22Rv1 (cell line): ENCODE measurements at regions not wholly inside any gene's neighbourhood (a gene's known extent, or its start where the extent isn't known, plus 50 kb on each side); places are given as distances from the start of the nearest gene placed in this dataset.

Experiments
- H3K27ac ChIP-seq: fragments of 450-650 bp; 2 replicates; pipeline ENCODE4 v1.5.1; 2017
- ZFX ChIP-seq: fragments of 450-650 bp; IDR thresholded peaks from 2 replicates; pipeline ENCODE4 v1.6.1; 2017; ENCODE audit warnings: antibody characterized with exemption, borderline replicate concordance
- TF ChIP-seq, protein P1 (sequence below): fragments of 450-650 bp; IDR thresholded peaks from 2 replicates; pipeline ENCODE4 v1.5.1; 2017; ENCODE audit warnings: mild to moderate bottlenecking

DNA sequence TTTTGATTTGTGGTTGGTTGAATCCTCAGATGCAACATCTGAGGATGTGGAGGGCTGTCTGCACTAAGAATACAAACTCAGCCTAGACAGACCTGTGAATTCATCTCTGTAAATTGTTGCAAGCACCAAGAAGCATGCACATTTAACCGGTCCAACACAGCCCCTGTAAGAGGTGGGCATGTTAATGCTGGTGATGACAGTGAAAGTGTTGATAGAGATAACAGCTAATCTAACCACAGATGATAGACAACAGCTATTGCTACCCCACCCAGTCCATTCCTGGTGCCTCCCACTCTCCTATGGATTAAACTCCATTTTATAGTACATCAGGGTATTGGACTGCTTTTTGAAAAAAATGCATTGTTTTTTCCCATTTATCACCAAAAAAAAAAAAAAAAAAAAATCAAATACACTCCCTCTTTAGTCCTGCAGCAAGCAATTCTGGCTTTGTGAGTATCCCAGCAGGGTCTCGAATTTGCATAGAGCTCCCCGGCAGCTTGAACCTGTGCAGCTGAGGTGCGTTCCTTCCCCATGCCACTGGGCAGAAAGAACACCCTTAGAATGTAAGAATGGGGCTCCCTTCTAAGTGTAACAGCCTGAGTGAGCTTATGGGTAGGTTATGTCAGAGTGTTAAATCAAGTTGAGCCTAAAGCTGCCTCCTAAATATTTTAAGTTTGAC is 270.9 kb upstream of the JARID2 start:
- no peak overlapping the region for H3K27ac ChIP-seq
- no peak for TF ChIP-seq ZFX
- TF ChIP-seq, protein P1, sequence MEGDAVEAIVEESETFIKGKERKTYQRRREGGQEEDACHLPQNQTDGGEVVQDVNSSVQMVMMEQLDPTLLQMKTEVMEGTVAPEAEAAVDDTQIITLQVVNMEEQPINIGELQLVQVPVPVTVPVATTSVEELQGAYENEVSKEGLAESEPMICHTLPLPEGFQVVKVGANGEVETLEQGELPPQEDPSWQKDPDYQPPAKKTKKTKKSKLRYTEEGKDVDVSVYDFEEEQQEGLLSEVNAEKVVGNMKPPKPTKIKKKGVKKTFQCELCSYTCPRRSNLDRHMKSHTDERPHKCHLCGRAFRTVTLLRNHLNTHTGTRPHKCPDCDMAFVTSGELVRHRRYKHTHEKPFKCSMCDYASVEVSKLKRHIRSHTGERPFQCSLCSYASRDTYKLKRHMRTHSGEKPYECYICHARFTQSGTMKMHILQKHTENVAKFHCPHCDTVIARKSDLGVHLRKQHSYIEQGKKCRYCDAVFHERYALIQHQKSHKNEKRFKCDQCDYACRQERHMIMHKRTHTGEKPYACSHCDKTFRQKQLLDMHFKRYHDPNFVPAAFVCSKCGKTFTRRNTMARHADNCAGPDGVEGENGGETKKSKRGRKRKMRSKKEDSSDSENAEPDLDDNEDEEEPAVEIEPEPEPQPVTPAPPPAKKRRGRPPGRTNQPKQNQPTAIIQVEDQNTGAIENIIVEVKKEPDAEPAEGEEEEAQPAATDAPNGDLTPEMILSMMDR, result no peak

DNA sequence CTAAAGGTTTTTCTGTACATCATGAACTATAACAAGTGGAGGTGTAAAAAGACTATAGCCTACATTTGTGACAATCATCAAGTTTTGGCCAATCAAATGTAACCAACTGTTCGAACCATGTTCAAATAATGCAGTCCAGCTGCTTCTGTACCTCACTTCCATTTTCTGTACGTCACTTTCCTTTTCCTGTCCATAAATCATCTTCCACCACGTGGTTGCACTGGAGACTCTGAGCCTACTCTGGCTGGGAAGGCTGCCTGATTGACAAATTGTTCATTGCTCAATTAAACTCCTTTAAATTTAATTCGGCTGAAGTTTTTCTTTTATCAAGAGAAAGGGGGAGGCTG is 270.4 kb upstream of the JARID2 start:
- no peak overlapping the region for H3K27ac ChIP-seq
- TF ChIP-seq, protein P1, result no peak
- TF ChIP-seq ZFX, result no peak

DNA sequence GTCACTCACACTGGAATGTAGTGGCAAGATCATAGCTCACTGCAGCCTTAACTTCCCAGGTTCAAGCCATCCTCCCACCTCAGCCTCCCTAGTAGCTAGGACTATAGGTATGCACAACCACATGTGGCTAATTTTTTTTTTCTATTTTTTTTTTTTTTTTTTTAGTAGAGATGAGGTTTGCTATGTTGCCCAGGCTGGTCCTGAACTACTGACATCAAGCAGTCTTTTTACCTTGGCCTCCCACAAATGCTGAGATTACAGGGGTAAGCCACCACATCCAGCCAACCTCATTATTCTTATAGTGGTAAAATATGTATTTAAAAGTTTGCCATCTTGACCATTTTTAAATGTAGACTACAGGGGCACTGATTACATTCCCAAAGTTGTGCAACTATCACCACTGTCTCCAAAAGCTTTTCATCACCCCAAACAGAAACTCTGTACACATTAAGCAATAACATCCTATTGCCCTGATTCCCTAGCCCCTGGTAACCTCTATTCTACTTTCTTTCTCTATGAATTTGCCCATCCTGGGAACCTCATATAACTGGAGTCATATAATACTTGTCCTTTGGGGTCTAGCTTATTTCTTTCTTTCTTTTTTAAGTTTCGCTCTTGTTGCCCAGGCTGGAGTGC is 268.0 kb upstream of the JARID2 start:
- no peak for TF ChIP-seq ZFX
- TF ChIP-seq, protein P1, result no peak
- H3K27ac ChIP-seq, result no peak overlapping the region

DNA sequence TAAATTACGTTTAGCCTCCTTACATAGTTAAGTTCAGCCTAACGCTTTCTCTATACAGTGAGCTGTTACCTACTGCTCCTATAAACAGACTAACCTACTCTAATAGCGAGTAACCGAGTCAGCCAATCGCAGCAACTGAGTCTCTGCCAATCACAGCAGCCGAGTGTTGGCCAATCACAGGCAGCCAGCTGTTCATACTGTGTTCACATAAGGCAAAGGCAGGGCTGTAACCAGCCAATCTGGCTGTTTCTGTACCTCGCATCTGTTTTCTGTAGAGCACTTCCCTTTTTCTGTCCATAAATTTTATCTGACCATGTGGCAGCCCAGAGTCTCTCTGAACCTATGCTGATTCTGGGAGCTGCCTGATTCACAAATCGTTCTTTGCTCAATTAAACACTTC is 263.9 kb upstream of the JARID2 start:
- H3K27ac ChIP-seq, result no peak overlapping the region
- TF ChIP-seq ZFX, result no peak
- TF ChIP-seq, protein P1, result no peak

DNA sequence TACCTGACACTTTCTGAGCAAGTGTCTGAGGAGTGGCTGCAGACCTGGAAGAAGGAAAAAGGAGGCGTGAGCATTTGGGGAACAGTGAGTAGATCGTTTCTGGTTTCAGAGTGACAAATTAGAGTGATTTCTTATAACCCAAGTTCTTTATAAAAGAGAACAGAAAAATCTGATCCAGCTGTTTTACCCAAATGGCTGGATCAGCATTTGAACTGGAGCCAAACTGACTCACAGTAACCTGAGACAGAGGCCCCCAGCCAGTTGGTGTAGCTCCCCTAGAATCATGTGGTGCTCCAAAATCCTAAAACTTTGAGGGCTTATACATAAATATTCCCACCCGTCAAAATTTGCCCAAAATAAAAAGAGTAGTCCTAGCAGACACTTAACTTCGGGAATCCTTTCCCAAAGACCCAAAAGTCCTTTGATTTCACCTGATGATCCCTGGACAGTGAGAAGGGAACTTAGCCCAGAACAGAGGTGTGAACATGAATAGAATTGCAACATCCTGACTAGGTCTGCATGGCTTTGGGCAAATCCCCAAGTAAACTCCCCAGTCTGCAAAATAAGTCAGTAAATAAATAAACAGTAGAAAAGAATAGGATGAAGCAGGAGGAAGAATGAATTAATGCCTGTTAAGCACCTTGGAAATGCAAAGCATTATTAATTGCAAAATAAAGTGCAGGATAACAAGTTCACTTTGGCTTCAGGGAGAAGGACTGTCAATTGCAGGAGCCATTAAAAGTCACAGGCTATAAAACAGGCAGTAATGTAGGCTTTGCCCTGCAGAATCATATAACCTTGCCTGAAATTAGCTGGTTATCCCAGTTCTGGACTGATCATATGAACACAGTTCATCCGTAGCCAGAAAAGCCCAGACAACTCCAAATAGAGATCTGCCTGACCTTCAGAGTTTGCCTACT is 262.0 kb upstream of the JARID2 start:
- no peak for TF ChIP-seq ZFX
- TF ChIP-seq, protein P1, result no peak
- H3K27ac ChIP-seq, result no peak overlapping the region

DNA sequence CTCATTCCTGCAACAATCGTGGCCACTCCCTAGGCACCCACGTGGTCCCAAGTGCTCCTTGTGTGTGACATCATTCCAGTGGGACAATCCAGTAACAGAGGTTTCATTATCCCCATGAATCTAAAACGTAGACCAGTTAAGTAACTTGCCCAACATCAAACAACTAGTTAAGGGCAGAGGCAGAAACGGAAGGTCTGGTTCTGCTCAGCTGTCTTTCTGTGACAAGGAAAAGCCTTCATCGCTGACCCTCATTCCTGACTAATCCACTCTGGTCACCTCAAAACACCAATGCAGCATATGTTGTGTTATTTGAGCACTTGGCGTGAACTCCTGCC is 261.4 kb upstream of the JARID2 start:
- no peak for TF ChIP-seq ZFX
- TF ChIP-seq, protein P1, result no peak
- no peak overlapping the region for H3K27ac ChIP-seq

DNA sequence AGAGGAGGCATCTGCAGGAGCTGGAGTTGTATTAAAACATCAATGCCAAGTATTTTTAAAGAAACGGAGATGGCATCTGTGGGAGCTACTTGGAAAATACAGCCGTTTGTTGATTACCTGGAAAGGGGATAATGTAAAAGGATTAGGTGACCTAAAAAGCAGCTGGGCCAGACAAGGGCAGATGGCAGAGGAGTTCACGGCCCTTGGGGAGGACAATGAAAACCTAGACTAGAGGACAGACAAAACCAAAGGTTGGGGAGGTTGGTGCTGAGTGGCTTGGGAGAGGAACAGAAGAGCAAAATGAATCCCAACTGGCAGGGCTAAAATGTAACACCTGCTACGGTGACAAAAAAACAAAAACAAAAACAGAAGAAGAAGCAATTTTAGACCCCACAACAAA is 260.5 kb upstream of the JARID2 start:
- TF ChIP-seq, protein P1, result no peak
- no peak for TF ChIP-seq ZFX
- H3K27ac ChIP-seq, result no peak overlapping the region
